ENCODE measurements at regions not wholly inside any gene's neighbourhood (a gene's known extent, or its start where the extent isn't known, plus 50 kb on each side); places are given as distances from the start of the nearest gene placed in this dataset.
"Not testable (repeated sequence)": the region's sequence is repeated elsewhere in the genome, so short reads cannot be mapped to it uniquely, and the experiment has no call there.

GRCh38 chr4:49519150-49520035 lies 533.3 kb downstream of the CWH43 start:
- H3F3A ChIP-seq (ENCODE audit: insufficient read depth, low read depth); H4K20me1 ChIP-seq (ENCODE audit: insufficient read depth); H3K4me3 ChIP-seq; H3K79me2 ChIP-seq (ENCODE audit: low read depth); H3K27me3 ChIP-seq (ENCODE audit: insufficient read depth, low read depth); H2AFZ ChIP-seq; H3K36me3 ChIP-seq (ENCODE audit: low read depth); POLR2A ChIA-PET (ENCODE audit: unreplicated experiment); intact Hi-C loops (cut with micrococcal nuclease; ENCODE audit: unreplicated experiment); H3K9me3 ChIP-seq (ENCODE audit: insufficient read depth, low read depth); DNase-seq; CTCF ChIA-PET; H3K27ac ChIP-seq; H3K4me1 ChIP-seq (replicated peaks; ENCODE audit: insufficient read depth); H3K9me2 ChIP-seq (ENCODE audit: insufficient read depth): not testable (repeated sequence)
- peak overlapping the region; percentile 38; the same call in 1 of the 2 replicates for H3K4me2 ChIP-seq
- BruUV-seq (replicated peaks) = TSS peak; percentile 69

- intact Hi-C loops (cut with micrococcal nuclease; ENCODE audit: unreplicated experiment); BruUV-seq (replicated peaks); H3F3A ChIP-seq (ENCODE audit: insufficient read depth, low read depth): not testable (repeated sequence)
Measured at GRCh38 chr4:49523816-49524765, 538.0 kb downstream of the CWH43 start.

GRCh38 chr4:49558916-49559676 lies 573.0 kb downstream of the CWH43 start:
- BruUV-seq (replicated peaks); H3K4me3 ChIP-seq; H3K36me3 ChIP-seq (ENCODE audit: low read depth); POLR2A ChIA-PET (ENCODE audit: unreplicated experiment); H3F3A ChIP-seq (ENCODE audit: insufficient read depth, low read depth); intact Hi-C loops (cut with micrococcal nuclease; ENCODE audit: unreplicated experiment); H3K27me3 ChIP-seq (ENCODE audit: insufficient read depth, low read depth); H3K9me3 ChIP-seq (ENCODE audit: insufficient read depth, low read depth); DNase-seq; CTCF ChIA-PET; H3K27ac ChIP-seq; H3K9me2 ChIP-seq (ENCODE audit: insufficient read depth); H3K79me2 ChIP-seq (ENCODE audit: low read depth); H4K20me1 ChIP-seq (ENCODE audit: insufficient read depth); H3K4me2 ChIP-seq; H3K4me1 ChIP-seq (replicated peaks; ENCODE audit: insufficient read depth); H2AFZ ChIP-seq: not testable (repeated sequence)

More at GRCh38 chr4:49523816-49524765, 538.0 kb downstream of the CWH43 start:
- H3K4me2 ChIP-seq; H3K27ac ChIP-seq; CTCF ChIA-PET; H4K20me1 ChIP-seq (ENCODE audit: insufficient read depth); POLR2A ChIA-PET (ENCODE audit: unreplicated experiment); DNase-seq; H3K27me3 ChIP-seq (ENCODE audit: insufficient read depth, low read depth); H3K36me3 ChIP-seq (ENCODE audit: low read depth); H3K9me3 ChIP-seq (ENCODE audit: insufficient read depth, low read depth); H3K9me2 ChIP-seq (ENCODE audit: insufficient read depth); H3K4me3 ChIP-seq; H3K4me1 ChIP-seq (replicated peaks; ENCODE audit: insufficient read depth); H2AFZ ChIP-seq; H3K79me2 ChIP-seq (ENCODE audit: low read depth): not testable (repeated sequence)

- H3K4me2 ChIP-seq; CTCF ChIA-PET; H3K27me3 ChIP-seq (ENCODE audit: insufficient read depth, low read depth); H3K36me3 ChIP-seq (ENCODE audit: low read depth); intact Hi-C loops (cut with micrococcal nuclease; ENCODE audit: unreplicated experiment); DNase-seq; H3K4me3 ChIP-seq; H3K9me3 ChIP-seq (ENCODE audit: insufficient read depth, low read depth); H3K4me1 ChIP-seq (replicated peaks; ENCODE audit: insufficient read depth); H4K20me1 ChIP-seq (ENCODE audit: insufficient read depth); H2AFZ ChIP-seq; H3K79me2 ChIP-seq (ENCODE audit: low read depth); BruUV-seq (replicated peaks); H3F3A ChIP-seq (ENCODE audit: insufficient read depth, low read depth); POLR2A ChIA-PET (ENCODE audit: unreplicated experiment); H3K9me2 ChIP-seq (ENCODE audit: insufficient read depth); H3K27ac ChIP-seq: not testable (repeated sequence)
Measured at GRCh38 chr4:49560131-49560816, 574.2 kb downstream of the CWH43 start.

- BruUV-seq (replicated peaks); H3K27ac ChIP-seq; H3K36me3 ChIP-seq (ENCODE audit: low read depth); H3F3A ChIP-seq (ENCODE audit: insufficient read depth, low read depth); H3K4me1 ChIP-seq (replicated peaks; ENCODE audit: insufficient read depth); H3K9me3 ChIP-seq (ENCODE audit: insufficient read depth, low read depth); H3K9me2 ChIP-seq (ENCODE audit: insufficient read depth); POLR2A ChIA-PET (ENCODE audit: unreplicated experiment); H3K79me2 ChIP-seq (ENCODE audit: low read depth); DNase-seq; CTCF ChIA-PET; H3K4me3 ChIP-seq; H4K20me1 ChIP-seq (ENCODE audit: insufficient read depth); intact Hi-C loops (cut with micrococcal nuclease; ENCODE audit: unreplicated experiment); H3K4me2 ChIP-seq; H2AFZ ChIP-seq; H3K27me3 ChIP-seq (ENCODE audit: insufficient read depth, low read depth): not testable (repeated sequence)
Measured at GRCh38 chr4:49560883-49561282, 574.8 kb downstream of the CWH43 start.

- DNase-seq = peak in 1 of 2 experiments; percentile 17
- H3F3A ChIP-seq (ENCODE audit: insufficient read depth, low read depth); H3K36me3 ChIP-seq (ENCODE audit: low read depth); H3K4me1 ChIP-seq (replicated peaks; ENCODE audit: insufficient read depth); H3K9me2 ChIP-seq (ENCODE audit: insufficient read depth); H4K20me1 ChIP-seq (ENCODE audit: insufficient read depth); H3K27ac ChIP-seq; POLR2A ChIA-PET (ENCODE audit: unreplicated experiment); H3K27me3 ChIP-seq (ENCODE audit: insufficient read depth, low read depth); intact Hi-C loops (cut with micrococcal nuclease; ENCODE audit: unreplicated experiment); H3K79me2 ChIP-seq (ENCODE audit: low read depth); BruUV-seq (replicated peaks); H3K9me3 ChIP-seq (ENCODE audit: insufficient read depth, low read depth); H3K4me2 ChIP-seq; CTCF ChIA-PET; H2AFZ ChIP-seq; H3K4me3 ChIP-seq: not testable (repeated sequence)
Measured at GRCh38 chr4:49570248-49570647, 584.2 kb downstream of the CWH43 start.

Data from PC-9 (cell line).